HG02884 (cell line): ENCODE measurements at regions not wholly inside any gene's neighbourhood (a gene's known extent, or its start where the extent isn't known, plus 50 kb on each side); places are given as distances from the start of the nearest gene placed in this dataset.

Source experiments
- ATAC-seq: cut with Tn5 transposase; IDR thresholded peaks from one replicate; pipeline ENCODE4 v1.9.1; 2021; ENCODE audit warnings: mild to moderate bottlenecking, moderate library complexity; ENCODE audit not compliant: unreplicated experiment

DNA sequence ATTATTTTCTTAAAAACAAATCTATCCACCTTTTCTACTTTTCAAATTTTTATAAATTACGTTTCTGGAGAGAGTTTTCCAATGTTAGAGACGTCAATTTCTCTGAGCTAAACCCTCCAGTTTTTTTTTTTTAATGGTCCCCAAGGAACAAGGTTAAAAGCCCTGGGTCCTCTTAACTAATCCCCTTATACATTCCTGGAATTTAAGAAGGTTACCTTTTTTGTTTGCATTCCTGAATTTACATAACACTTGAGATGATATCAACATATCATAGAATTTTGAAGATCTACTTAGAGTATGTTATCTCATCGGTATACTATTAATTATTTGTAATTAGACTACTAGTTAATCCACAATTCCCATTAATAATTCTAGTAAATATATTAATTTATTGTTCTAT is 662.2 kb upstream of the LRFN5 start:
- ATAC-seq = no peak

GRCh38 chr14:40936861-40937260 is 669.8 kb upstream of the LRFN5 start:
- ATAC-seq = no peak

DNA sequence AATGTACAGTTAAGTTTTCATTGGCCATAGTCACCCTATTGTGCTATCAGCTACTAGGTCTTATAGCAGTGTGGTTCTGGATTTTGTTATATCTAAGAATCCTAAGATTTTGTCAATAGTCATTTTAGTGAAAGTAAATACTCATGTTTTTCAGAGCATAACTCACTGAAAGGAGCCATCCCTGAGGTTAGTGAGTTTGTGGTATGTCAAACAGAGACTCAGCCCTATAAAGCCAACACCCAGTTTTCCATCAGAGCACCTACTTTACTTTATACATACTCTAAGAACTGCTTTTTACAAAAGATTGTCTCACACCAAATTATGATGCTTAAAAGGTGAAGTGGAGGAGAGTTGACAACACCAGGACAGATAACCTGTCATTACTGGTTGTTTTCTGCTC is 686.3 kb upstream of the LRFN5 start:
- ATAC-seq = no peak

DNA sequence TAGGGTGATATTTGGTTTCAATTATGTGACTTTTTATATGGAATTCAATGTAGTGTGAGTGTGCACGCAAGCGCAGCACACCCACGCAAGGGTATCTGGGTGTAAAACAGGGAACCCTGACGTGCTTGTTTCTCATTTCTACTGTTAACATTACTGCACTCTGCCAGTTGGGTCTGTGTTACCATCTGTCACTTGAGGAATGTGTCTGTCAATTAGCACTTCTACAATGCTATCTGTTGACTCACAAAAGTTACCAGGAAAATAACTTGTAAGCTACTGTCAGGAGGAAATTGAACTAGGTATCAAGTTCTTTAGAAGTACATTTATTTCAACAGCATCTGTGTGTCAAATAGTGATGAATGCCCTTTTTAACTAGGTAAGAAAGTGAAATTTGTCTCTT is 695.5 kb upstream of the LRFN5 start:
- ATAC-seq = no peak

DNA sequence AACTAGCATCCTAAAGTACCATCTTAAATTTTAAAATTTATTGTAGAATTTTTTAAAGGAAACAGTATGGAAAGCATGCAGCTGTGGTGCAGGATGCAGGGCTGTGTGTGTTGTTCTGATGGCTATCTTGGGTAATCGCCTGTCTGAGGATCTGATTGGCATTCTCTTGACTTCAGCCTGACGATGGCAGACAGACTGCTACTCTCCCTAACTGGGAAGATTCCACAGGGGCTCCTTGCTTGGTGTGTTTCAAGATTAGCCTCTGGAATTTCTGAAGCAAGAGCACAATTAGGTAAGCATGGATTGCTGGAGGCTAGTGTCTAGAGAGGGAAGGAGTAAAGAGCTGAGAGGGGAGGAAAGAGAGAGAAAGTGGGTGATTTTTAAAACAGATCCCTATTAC is 696.8 kb upstream of the LRFN5 start:
- ATAC-seq = no peak

- ATAC-seq = no peak
These were observed 703.0 kb upstream of the LRFN5 start for GRCh38 chr14:40903709-40904108.

- no peak for ATAC-seq
These were observed 707.2 kb upstream of the LRFN5 start for GRCh38 chr14:40899435-40899834.

DNA sequence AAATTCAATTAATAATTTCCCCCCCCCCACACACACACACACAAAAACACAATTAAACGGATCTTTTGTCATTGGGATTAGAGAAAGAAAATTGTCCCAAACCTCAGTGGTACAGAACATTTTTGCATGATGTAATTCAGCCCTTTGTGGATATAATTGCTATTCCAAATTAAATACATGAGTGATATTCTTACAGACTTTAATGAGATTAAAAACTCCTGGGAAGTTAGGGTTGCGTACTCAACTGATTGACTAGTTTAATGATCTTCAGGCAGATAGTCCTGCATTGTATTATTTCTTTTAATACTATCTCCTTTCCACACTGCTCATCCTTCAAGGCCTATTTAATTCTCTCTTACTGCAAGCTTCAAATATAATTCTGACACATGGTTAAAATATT is 711.8 kb upstream of the LRFN5 start:
- no peak for ATAC-seq

- ATAC-seq = no peak
These were observed 717.5 kb upstream of the LRFN5 start for GRCh38 chr14:40889126-40889525.

GRCh38 chr14:40887912-40888311 is 718.8 kb upstream of the LRFN5 start:
- no peak for ATAC-seq

GRCh38 chr14:40870252-40870651 is 736.4 kb upstream of the LRFN5 start:
- no peak for ATAC-seq

- ATAC-seq = no peak
These were observed 747.6 kb upstream of the LRFN5 start for GRCh38 chr14:40859055-40859454.

- ATAC-seq = no peak
These were observed 751.3 kb upstream of the LRFN5 start for GRCh38 chr14:40855343-40855742.

GRCh38 chr14:40850191-40850590 is 756.5 kb upstream of the LRFN5 start:
- no peak for ATAC-seq

DNA sequence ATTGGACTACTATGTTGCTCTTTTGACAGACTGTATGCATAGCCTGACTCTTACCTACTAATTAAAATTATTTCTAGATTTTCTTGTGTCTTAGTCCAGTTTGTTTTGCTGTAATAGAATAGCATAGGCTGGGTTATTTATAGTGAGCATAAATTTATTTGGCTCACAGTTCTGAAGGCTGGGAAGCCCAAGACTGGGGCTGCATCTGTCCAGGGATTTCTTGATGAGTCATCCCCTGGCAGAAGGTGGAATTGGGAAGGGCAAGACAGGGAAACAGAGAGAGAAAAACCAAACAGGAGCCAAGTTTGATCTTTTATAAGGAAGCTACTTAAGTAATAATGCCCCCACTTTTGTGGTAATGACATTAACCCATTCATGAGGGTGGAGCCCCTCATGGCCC is 759.2 kb upstream of the LRFN5 start:
- ATAC-seq = no peak

GRCh38 chr14:40842816-40843215 is 763.9 kb upstream of the LRFN5 start:
- no peak for ATAC-seq

GRCh38 chr14:40841886-40842285 is 764.8 kb upstream of the LRFN5 start:
- ATAC-seq = no peak

DNA sequence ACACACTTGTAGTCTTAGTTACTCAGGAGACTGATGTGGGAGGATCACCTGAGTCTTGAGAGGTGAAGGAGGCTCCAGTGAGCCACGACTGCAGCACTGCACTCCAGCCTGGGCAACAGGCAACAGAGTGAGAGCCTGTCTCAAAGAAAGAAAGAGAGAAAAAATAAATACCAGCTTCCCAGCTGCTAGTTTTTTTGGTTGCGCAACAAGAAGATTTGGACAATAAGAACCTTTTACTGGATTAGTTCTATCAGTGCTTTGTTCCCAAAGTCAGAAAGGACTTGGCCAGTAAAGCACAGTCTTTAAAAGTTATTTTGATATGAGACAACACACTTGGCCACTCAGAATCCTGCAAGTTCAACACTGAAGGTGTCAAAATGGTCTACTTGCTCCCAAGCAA is 768.1 kb upstream of the LRFN5 start:
- no peak for ATAC-seq

DNA sequence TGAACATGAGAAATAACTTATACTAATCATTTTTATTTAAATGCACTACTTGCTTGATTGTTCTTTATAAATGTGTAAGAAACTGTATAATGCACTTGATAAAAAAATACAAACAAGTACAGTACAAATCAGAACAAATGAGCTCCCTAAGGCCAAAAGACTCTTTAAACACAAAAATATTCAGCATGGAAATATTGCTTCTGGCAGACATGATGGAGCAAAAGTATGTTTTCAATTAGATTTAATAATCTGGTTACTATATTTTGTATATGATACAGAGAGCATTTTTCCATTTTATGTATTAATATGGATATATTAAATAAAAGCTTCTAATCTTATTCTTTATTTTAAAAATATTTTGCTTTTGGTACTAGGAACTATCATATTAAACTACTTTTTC is 800.2 kb upstream of the LRFN5 start:
- no peak for ATAC-seq

DNA sequence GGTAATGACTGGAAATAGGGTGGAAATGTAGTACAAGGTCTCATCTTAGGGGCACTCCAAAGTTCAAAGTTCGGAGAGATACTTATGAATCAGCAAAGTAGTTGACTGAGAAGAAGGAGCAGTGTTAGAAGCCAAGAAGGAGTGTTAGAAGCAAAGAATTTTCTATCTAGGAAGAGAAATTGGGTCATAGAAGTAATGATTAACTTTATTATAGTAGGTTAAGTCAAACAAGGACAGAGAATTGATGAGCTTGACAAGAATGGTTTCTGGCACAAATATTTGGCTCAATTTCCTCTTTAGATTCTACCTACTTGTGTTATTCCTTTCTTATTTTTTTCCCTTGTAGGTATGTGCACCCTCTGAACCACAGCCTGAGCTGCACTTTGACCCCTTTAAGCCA is 810.5 kb upstream of the LRFN5 start:
- no peak for ATAC-seq

DNA sequence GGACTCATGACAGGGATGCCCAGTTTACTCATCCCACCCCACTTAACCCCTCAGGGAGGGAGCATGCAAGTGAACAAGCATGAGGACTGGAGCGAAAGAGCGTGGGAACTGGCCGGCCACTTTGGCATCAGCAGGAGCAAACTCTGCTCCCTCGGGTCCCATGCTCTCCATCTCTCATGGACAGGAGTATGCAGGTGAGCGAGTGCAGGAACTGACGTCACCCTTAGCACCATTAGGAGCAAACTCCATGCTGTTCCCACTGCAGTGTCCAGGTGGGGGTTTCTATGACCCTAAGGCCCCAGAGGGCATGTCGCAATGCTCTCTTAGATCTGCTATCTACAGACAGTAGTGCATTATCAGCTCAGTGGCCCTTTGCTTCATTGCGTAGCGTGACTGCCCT is 821.8 kb upstream of the LRFN5 start:
- no peak for ATAC-seq

- no peak for ATAC-seq
These were observed 844.0 kb upstream of the LRFN5 start for GRCh38 chr14:40762685-40763084.

DNA sequence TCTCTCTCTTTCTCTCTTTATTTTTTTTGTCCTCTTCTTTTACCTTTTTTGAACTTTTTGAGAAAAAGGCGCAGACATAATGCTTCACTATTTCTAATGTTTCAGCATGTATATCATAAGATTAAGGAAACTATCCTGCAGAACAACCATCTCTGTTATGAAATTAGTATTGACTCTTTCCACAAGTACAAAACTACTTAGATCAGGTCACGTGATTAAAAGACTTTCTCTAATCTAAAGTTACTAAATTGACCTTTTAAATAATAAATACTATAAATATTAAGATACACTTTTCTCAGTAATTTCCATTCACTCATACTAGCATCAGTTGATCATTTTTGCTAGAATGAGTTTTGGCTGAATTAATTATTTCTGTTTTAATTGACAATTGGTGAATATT is 844.5 kb upstream of the LRFN5 start:
- no peak for ATAC-seq

- ATAC-seq = no peak
These were observed 846.0 kb upstream of the LRFN5 start for GRCh38 chr14:40760704-40761103.
